ENCODE measurements at regions not wholly inside any gene's neighbourhood (a gene's known extent, or its start where the extent isn't known, plus 50 kb on each side); places are given as distances from the start of the nearest gene placed in this dataset.

- TF ChIP-seq EZH2 (IDR thresholded peaks at IDR 0.05; ENCODE audit: low read depth) (no peak), CTCF (conservative IDR thresholded peaks at IDR 0.05) (no peak)
These were observed 925.0 kb upstream of the GYPC start for GRCh38 chr2:125730921-125731320.

Data from PC-9 (cell line).